ENCODE measurements at regions not wholly inside any gene's neighbourhood (a gene's known extent, or its start where the extent isn't known, plus 50 kb on each side); places are given as distances from the start of the nearest gene placed in this dataset.

- Histone ChIP-seq H3K4me2 (ENCODE audit: low read length) (no peak overlapping the region), H4K20me1 (ENCODE audit: control insufficient read depth, insufficient read depth, low read depth, low read length) (no peaks in the 10 kb centered on the region), H3K9me3 (ENCODE audit: control insufficient read depth, insufficient read depth, low read length) (peaks cover 4% of the 10 kb centered on the region; the same call in 1 of the 2 replicates), H3K36me3 (ENCODE audit: control insufficient read depth, low read length) (no peaks in the 10 kb centered on the region), H3K9me2 (replicated peaks; ENCODE audit: control insufficient read depth, low read length) (no peaks in the 10 kb centered on the region), H3K27me3 (ENCODE audit: control insufficient read depth, low read length) (no peaks in the 10 kb centered on the region), H3K4me1 (ENCODE audit: control insufficient read depth, low read length) (no peaks in the 10 kb centered on the region), H3K4me3 (ENCODE audit: low read length) (no peak overlapping the region), H3F3A (ENCODE audit: control insufficient read depth, insufficient read depth) (no peaks in the 10 kb centered on the region), H3K27ac (ENCODE audit: low read depth, low read length) (no peak overlapping the region), H3K79me2 (ENCODE audit: control insufficient read depth, low read length) (no peaks in the 10 kb centered on the region)
- TF ChIP-seq EZH2phosphoT487 (IDR thresholded peaks at IDR 0.05; ENCODE audit: borderline replicate concordance, low read length) (no peak), CTCF (IDR thresholded peaks at IDR 0.05; ENCODE audit: low read depth, low read length, poor library complexity, severe bottlenecking) (no peak)
These were observed 158.4 kb downstream of the GDAP2 start for GRCh38 chr1:117770981-117771531.

GRCh38 chr1:117779364-117779763 lies 150.1 kb downstream of the GDAP2 start:
- Histone ChIP-seq H3K4me1 (ENCODE audit: control insufficient read depth, low read length) (no peaks in the 10 kb centered on the region), H3K27ac (ENCODE audit: low read depth, low read length) (no peak overlapping the region), H3K9me3 (ENCODE audit: control insufficient read depth, insufficient read depth, low read length) (no peaks in the 10 kb centered on the region), H3K4me2 (ENCODE audit: low read length) (no peak overlapping the region), H3K79me2 (ENCODE audit: control insufficient read depth, low read length) (no peaks in the 10 kb centered on the region), H3F3A (ENCODE audit: control insufficient read depth, insufficient read depth) (no peaks in the 10 kb centered on the region), H3K36me3 (ENCODE audit: control insufficient read depth, low read length) (no peaks in the 10 kb centered on the region), H3K9me2 (replicated peaks; ENCODE audit: control insufficient read depth, low read length) (no peaks in the 10 kb centered on the region), H4K20me1 (ENCODE audit: control insufficient read depth, insufficient read depth, low read depth, low read length) (no peaks in the 10 kb centered on the region), H3K27me3 (ENCODE audit: control insufficient read depth, low read length) (no peaks in the 10 kb centered on the region), H3K4me3 (ENCODE audit: low read length) (no peak overlapping the region)
- no peak for TF ChIP-seq CTCF (IDR thresholded peaks at IDR 0.05; ENCODE audit: low read depth, low read length, poor library complexity, severe bottlenecking)
- no peak for TF ChIP-seq EZH2phosphoT487 (IDR thresholded peaks at IDR 0.05; ENCODE audit: borderline replicate concordance, low read length)

GRCh38 chr1:117780687-117781475 lies 148.5 kb downstream of the GDAP2 start:
- H3K27ac ChIP-seq (ENCODE audit: low read depth, low read length) = no peak overlapping the region
- H4K20me1 ChIP-seq (ENCODE audit: control insufficient read depth, insufficient read depth, low read depth, low read length) = no peaks in the 10 kb centered on the region
- no peaks in the 10 kb centered on the region for H3K4me1 ChIP-seq (ENCODE audit: control insufficient read depth, low read length)
- H3K27me3 ChIP-seq (ENCODE audit: control insufficient read depth, low read length) = no peaks in the 10 kb centered on the region
- no peak overlapping the region for H3K4me2 ChIP-seq (ENCODE audit: low read length)
- no peaks in the 10 kb centered on the region for H3K36me3 ChIP-seq (ENCODE audit: control insufficient read depth, low read length)
- no peak overlapping the region for H3K4me3 ChIP-seq (ENCODE audit: low read length)
- TF ChIP-seq CTCF (IDR thresholded peaks at IDR 0.05; ENCODE audit: low read depth, low read length, poor library complexity, severe bottlenecking) = no peak
- TF ChIP-seq EZH2phosphoT487 (IDR thresholded peaks at IDR 0.05; ENCODE audit: borderline replicate concordance, low read length) = no peak
- H3F3A ChIP-seq (ENCODE audit: control insufficient read depth, insufficient read depth) = no peaks in the 10 kb centered on the region
- H3K9me2 ChIP-seq (replicated peaks; ENCODE audit: control insufficient read depth, low read length) = no peaks in the 10 kb centered on the region
- H3K79me2 ChIP-seq (ENCODE audit: control insufficient read depth, low read length) = no peaks in the 10 kb centered on the region
- no peaks in the 10 kb centered on the region for H3K9me3 ChIP-seq (ENCODE audit: control insufficient read depth, insufficient read depth, low read length)
